Thoracic aorta (tissue), 2 donors: ENCODE measurements at regions not wholly inside any gene's neighbourhood (a gene's known extent, or its start where the extent isn't known, plus 50 kb on each side); places are given as distances from the start of the nearest gene placed in this dataset.

Experiments
- ATAC-seq: fragments of 150-250 bp; one replicate; pipeline ENCODE4 v1.8.0; 2017; ENCODE audit warnings: low read depth; ENCODE audit not compliant: insufficient number of reproducible peaks, low FRiP score
- DNase-seq: peaks from one replicate; pipeline ENCODE4 v3.0.0-alpha.2; 2020; ENCODE audit warnings: low spot score
- H3K27ac ChIP-seq, 2 donors: fragments of 200-600 bp; sonication (generic); 1 replicate in 1 of 2; 2 replicates in 1 of 2; pipeline ENCODE4 v1.5.1; 2016; ENCODE audit warnings: mild to moderate bottlenecking in 2 of 2, moderate library complexity in 2 of 2
- H3K27me3 ChIP-seq: fragments of 200-600 bp; sonication (generic); replicated peaks from 2 replicates; pipeline ENCODE4 v1.6.0; 2016; ENCODE audit warnings: mild to moderate bottlenecking; ENCODE audit not compliant: insufficient read depth
- H3K36me3 ChIP-seq: fragments of 200-600 bp; sonication (generic); one replicate; pipeline ENCODE4 v1.5.1; 2016
- H3K4me1 ChIP-seq, 2 donors: fragments of 200-600 bp; sonication (generic); 1 replicate in 1 of 2; 2 replicates in 1 of 2; pipeline versions ENCODE4 v1.5.1 to v1.6.0; 2016; ENCODE audit warnings: low read depth in 2 of 2, mild to moderate bottlenecking in 1 of 2; ENCODE audit not compliant: control insufficient read depth in 1 of 2
- H3K4me3 ChIP-seq: fragments of 200-600 bp; sonication (generic); 2 replicates; pipeline ENCODE4 v1.5.1; 2016; ENCODE audit warnings: mild to moderate bottlenecking
- H3K9me3 ChIP-seq: fragments of 200-600 bp; sonication (generic); 2 replicates; pipeline ENCODE4 v1.5.1; 2016
- TF ChIP-seq, protein P1 (sequence below): fragments of 200-600 bp; sonication (generic); IDR thresholded peaks from one replicate; pipeline ENCODE4 v1.5.1; 2019; ENCODE audit warnings: antibody characterized with exemption

DNA sequence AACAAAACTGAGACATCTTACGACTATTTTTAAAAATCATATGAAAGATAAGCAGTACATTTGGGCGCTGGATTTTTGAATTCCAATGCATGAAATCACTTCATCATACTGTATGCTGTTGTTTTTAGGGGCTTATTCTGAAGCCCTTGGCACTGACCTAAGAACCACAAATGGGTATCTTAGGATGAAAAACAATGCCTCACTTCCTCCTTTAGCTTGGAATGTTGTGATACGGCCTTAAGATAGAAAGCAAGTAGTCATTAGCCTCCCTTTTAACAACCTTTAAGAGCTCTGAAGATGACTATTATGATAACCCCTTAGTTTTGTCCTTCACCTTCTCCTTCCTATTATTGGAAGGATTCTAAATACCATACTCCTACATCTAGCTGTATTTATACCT is 289.8 kb downstream of the ARPP21 start:
- H3K27me3 ChIP-seq, result no peaks in the 10 kb centered on the region
- H3K9me3 ChIP-seq, result no peaks in the 10 kb centered on the region
- no peak for ATAC-seq
- no peak overlapping the region for H3K27ac ChIP-seq
- TF ChIP-seq, protein P1, sequence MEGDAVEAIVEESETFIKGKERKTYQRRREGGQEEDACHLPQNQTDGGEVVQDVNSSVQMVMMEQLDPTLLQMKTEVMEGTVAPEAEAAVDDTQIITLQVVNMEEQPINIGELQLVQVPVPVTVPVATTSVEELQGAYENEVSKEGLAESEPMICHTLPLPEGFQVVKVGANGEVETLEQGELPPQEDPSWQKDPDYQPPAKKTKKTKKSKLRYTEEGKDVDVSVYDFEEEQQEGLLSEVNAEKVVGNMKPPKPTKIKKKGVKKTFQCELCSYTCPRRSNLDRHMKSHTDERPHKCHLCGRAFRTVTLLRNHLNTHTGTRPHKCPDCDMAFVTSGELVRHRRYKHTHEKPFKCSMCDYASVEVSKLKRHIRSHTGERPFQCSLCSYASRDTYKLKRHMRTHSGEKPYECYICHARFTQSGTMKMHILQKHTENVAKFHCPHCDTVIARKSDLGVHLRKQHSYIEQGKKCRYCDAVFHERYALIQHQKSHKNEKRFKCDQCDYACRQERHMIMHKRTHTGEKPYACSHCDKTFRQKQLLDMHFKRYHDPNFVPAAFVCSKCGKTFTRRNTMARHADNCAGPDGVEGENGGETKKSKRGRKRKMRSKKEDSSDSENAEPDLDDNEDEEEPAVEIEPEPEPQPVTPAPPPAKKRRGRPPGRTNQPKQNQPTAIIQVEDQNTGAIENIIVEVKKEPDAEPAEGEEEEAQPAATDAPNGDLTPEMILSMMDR, result no peak
- H3K4me3 ChIP-seq, result no peak overlapping the region
- DNase-seq, result no peak
- H3K4me1 ChIP-seq, result no peaks in the 10 kb centered on the region
- H3K36me3 ChIP-seq, result no peaks in the 10 kb centered on the region

DNA sequence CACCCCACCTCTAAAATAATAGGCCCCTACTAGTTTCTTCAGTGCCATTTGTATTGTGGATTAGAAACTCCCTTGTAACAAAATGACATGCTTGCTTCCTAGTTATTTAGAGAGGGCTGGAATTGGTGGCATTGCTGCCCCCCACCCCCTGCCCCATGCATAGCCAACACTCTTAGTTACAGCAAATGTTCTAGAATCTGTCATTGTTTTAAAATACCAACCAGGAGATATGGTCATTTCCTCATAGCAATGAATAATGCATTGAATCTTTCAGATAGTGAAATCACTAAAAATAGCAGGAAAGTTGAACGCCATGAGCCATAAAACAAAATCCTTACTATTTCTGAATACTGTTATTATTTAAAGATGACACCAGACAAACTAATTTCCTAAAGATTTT is 292.5 kb downstream of the ARPP21 start:
- no peak for ATAC-seq
- Histone ChIP-seq H3K27ac (no peak overlapping the region), H3K36me3 (no peaks in the 10 kb centered on the region), H3K9me3 (no peaks in the 10 kb centered on the region), H3K4me3 (no peak overlapping the region), H3K4me1 (no peaks in the 10 kb centered on the region), H3K27me3 (no peaks in the 10 kb centered on the region)
- TF ChIP-seq, protein P1, result no peak
- DNase-seq, result no peak

DNA sequence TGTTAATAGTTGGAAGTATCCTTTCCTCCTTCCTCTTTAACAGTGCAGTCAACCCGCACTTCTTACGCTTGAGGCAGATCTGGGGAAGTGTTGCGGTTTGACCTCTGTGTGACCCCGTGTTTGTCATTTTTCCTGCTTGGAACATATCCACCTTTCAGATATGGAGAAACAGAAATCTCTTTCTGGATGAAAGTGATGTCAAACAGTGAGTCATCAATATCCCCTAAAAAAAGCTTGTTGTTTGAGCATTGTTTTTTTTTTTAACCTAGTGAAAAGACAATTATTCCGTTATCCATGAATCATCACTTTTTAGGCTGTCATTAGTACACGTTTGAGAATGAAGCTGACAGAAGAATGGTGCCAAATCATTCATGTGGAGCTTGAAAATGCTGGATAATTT is 293.7 kb downstream of the ARPP21 start:
- TF ChIP-seq, protein P1, result no peak
- no peaks in the 10 kb centered on the region for H3K36me3 ChIP-seq
- DNase-seq (no peak), ATAC-seq (no peak)
- no peaks in the 10 kb centered on the region for H3K4me1 ChIP-seq
- no peak overlapping the region for H3K4me3 ChIP-seq
- no peak overlapping the region for H3K27ac ChIP-seq
- no peaks in the 10 kb centered on the region for H3K27me3 ChIP-seq
- H3K9me3 ChIP-seq, result no peaks in the 10 kb centered on the region

DNA sequence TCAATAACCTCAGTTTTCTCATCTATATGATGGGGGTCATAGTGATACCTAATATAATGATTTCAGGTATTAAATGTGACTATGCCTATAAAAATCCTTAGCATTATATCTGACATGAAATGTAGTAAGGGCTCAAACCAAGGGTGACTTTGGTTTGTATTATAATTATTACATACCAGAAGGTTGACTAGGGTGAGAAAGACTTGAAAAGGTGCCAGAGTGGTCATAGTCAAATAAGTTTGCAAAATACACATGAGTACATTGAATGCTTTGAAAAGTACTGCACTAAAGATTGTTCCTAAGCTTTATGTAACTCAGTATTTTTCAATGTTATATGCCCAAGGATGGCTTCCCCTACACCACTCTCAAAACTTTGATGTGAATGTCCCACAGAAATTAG is 297.2 kb downstream of the ARPP21 start:
- Histone ChIP-seq H3K27me3 (no peaks in the 10 kb centered on the region), H3K4me1 (no peaks in the 10 kb centered on the region), H3K27ac (no peak overlapping the region), H3K4me3 (no peak overlapping the region), H3K9me3 (no peaks in the 10 kb centered on the region), H3K36me3 (no peaks in the 10 kb centered on the region)
- DNase-seq (no peak), ATAC-seq (no peak)
- TF ChIP-seq, protein P1, result no peak

DNA sequence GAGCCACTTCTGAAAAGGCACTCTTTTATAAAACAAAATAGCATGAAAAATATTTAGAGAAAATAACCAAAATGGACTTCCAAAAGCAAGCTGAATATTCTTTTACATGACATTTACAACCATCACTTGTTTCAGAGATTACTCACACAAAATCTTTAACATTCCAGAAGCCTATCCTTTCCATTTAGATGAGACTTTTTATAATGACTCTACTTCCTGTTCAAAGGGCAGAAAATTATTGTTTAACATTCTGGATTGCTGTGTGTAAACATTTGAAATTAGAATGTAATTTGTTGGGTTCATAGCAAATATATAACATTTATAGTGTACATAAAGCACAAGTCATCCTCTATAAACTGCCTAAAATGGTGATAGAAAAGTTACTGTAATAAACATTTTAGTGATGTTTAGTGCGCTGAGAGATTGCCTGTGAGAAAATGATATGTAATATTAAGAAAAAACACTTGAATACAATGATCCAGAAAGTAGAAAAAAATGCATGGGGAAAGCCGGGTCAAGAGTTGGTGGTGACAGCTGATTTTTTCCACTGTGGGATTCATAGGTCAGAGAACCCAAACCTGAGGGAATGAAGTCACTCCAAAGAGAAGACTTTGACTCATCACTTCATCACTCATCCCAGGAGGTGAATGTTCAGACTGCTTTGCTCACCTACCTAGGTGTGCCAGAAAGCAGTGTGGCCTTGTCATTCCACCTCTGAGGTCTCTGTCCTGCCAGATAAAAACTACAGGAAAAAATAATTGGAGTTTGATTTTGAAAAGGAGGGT is 305.8 kb downstream of the ARPP21 start:
- ATAC-seq (no peak), DNase-seq (no peak)
- Histone ChIP-seq H3K4me1 (peaks cover 0 to 3% of the 10 kb centered on the region in 2 donors), H3K27ac (no peak overlapping the region), H3K9me3 (no peaks in the 10 kb centered on the region), H3K36me3 (no peaks in the 10 kb centered on the region), H3K4me3 (no peak overlapping the region), H3K27me3 (no peaks in the 10 kb centered on the region)
- TF ChIP-seq, protein P1, result no peak
